ENCODE measurements at regions not wholly inside any gene's neighbourhood (a gene's known extent, or its start where the extent isn't known, plus 50 kb on each side); places are given as distances from the start of the nearest gene placed in this dataset.

DNA sequence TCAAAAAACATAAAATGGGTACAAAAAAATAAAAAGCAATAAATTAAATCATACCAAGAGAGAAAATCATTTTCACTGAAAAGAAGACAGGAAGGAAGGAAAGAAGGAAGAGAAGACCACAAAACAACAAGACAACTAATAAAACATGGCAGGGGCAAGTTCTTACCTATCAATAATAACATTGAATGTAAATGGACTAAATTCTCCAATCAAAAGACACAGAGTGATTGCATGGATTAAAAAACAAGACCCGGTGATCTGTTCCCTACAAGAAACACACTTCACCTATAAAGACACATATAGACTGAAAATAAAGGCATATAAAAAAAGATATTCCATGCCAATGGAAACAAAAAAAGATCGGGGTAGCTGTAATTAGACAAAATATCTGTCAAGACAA is 82.6 kb upstream of the CERS6 start:
- DNase-seq = no peak
- no peak overlapping the region for H3K27ac Mint-ChIP-seq (ENCODE audit: unreplicated experiment)
- H3K9me3 ChIP-seq = peaks cover 2% of the 10 kb centered on the region; the same call in 1 of the 2 replicates
- ChIA-PET POLR2A (no interaction called here), CTCF (no interaction called here)
- H3K36me3 Mint-ChIP-seq (ENCODE audit: insufficient read depth, unreplicated experiment) = no peaks in the 10 kb centered on the region
- BruUV-seq (replicated peaks) = no TSS peak
- no peaks in the 10 kb centered on the region for H3K27me3 Mint-ChIP-seq (ENCODE audit: insufficient read depth, unreplicated experiment)
- peaks cover 13% of the 10 kb centered on the region for H3K9me3 Mint-ChIP-seq (ENCODE audit: unreplicated experiment)
- H3K4me1 Mint-ChIP-seq (ENCODE audit: low read depth, unreplicated experiment) = no peaks in the 10 kb centered on the region
- intact Hi-C loops (cut with micrococcal nuclease; ENCODE audit: unreplicated experiment) = no loop called here
- H3K4me3 Mint-ChIP-seq (ENCODE audit: unreplicated experiment) = no peak overlapping the region
- TF ChIP-seq CTCF (IDR thresholded peaks at IDR 0.05; ENCODE audit: insufficient read depth in 1 of 2, low read depth in 1 of 2, low read length in 1 of 2, severe bottlenecking in 1 of 2, unreplicated experiment in 1 of 2) = no peak
- H3K36me3 ChIP-seq (ENCODE audit: control insufficient read depth, insufficient read depth, low read length) = no peaks in the 10 kb centered on the region
- H3K4me3 ChIP-seq (ENCODE audit: low read depth, low read length) = no peak overlapping the region
- H3K27me3 ChIP-seq (replicated peaks; ENCODE audit: control insufficient read depth, insufficient read depth, low read length) = no peaks in the 10 kb centered on the region
- H3K4me1 ChIP-seq = no peaks in the 10 kb centered on the region

DNA sequence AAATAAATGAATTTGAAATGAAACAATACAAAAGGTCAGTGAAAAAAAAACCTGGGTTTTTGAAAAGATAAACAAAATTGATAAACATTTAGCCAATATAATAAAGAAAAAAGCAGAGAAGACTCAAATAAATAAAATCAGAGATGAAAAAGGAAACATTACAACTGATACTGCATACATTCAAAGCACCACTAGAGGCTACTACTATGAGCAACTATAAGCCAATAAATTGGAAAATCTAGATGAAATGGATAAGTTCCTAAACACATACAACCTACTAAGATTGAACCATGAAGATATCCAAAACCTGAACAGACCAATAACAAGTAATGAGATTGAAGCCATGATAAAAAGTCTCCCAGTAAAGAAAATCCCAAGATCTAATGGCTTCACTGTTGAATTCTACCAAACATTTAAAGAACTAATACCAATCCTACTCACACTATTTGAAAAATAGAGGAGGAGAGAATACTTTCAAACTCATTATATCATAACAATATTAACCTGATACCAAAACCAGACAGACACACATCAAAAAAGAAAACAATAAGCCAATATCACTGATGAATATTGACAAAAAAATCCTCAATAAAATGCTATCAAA is 80.8 kb upstream of the CERS6 start:
- H3K9me3 ChIP-seq = peaks cover 2% of the 10 kb centered on the region; the same call in 1 of the 2 replicates
- H3K27me3 ChIP-seq (replicated peaks; ENCODE audit: control insufficient read depth, insufficient read depth, low read length) = no peaks in the 10 kb centered on the region
- no peak for TF ChIP-seq CTCF (IDR thresholded peaks at IDR 0.05; ENCODE audit: insufficient read depth in 1 of 2, low read depth in 1 of 2, low read length in 1 of 2, severe bottlenecking in 1 of 2, unreplicated experiment in 1 of 2)
- H3K27me3 Mint-ChIP-seq (ENCODE audit: insufficient read depth, unreplicated experiment) = no peaks in the 10 kb centered on the region
- no peaks in the 10 kb centered on the region for H3K4me1 Mint-ChIP-seq (ENCODE audit: low read depth, unreplicated experiment)
- no peak overlapping the region for H3K4me3 ChIP-seq (ENCODE audit: low read depth, low read length)
- H3K36me3 ChIP-seq (ENCODE audit: control insufficient read depth, insufficient read depth, low read length) = no peaks in the 10 kb centered on the region
- no peaks in the 10 kb centered on the region for H3K4me1 ChIP-seq
- POLR2A ChIA-PET = no interaction called here
- CTCF ChIA-PET = no interaction called here
- intact Hi-C loops (cut with micrococcal nuclease; ENCODE audit: unreplicated experiment) = no loop called here
- H3K4me3 Mint-ChIP-seq (ENCODE audit: unreplicated experiment) = no peak overlapping the region
- H3K36me3 Mint-ChIP-seq (ENCODE audit: insufficient read depth, unreplicated experiment) = no peaks in the 10 kb centered on the region
- H3K27ac Mint-ChIP-seq (ENCODE audit: unreplicated experiment) = no peak overlapping the region
- DNase-seq = no peak
- H3K9me3 Mint-ChIP-seq (ENCODE audit: unreplicated experiment) = peaks cover 13% of the 10 kb centered on the region
- no TSS peak for BruUV-seq (replicated peaks)

- no peaks in the 10 kb centered on the region for H3K36me3 Mint-ChIP-seq (ENCODE audit: insufficient read depth, unreplicated experiment)
- H3K27me3 Mint-ChIP-seq (ENCODE audit: insufficient read depth, unreplicated experiment) = peaks cover 3% of the 10 kb centered on the region
- H3K4me1 Mint-ChIP-seq (ENCODE audit: low read depth, unreplicated experiment) = no peaks in the 10 kb centered on the region
- POLR2A ChIA-PET = no interaction called here
- Histone ChIP-seq H3K4me1 (no peaks in the 10 kb centered on the region), H3K36me3 (ENCODE audit: control insufficient read depth, insufficient read depth, low read length) (no peaks in the 10 kb centered on the region), H3K27me3 (replicated peaks; ENCODE audit: control insufficient read depth, insufficient read depth, low read length) (no peaks in the 10 kb centered on the region), H3K4me3 (ENCODE audit: low read depth, low read length) (no peak overlapping the region), H3K9me3 (peaks cover 2% of the 10 kb centered on the region; the same call in 1 of the 2 replicates)
- CTCF ChIA-PET = no interaction called here
- H3K9me3 Mint-ChIP-seq (ENCODE audit: unreplicated experiment) = no peaks in the 10 kb centered on the region
- TF ChIP-seq CTCF (IDR thresholded peaks at IDR 0.05; ENCODE audit: insufficient read depth in 1 of 2, low read depth in 1 of 2, low read length in 1 of 2, severe bottlenecking in 1 of 2, unreplicated experiment in 1 of 2) = no peak
- intact Hi-C loops (cut with micrococcal nuclease; ENCODE audit: unreplicated experiment) = no loop called here
- no peak for DNase-seq
- no TSS peak for BruUV-seq (replicated peaks)
- H3K4me3 Mint-ChIP-seq (ENCODE audit: unreplicated experiment) = no peak overlapping the region
- H3K27ac Mint-ChIP-seq (ENCODE audit: unreplicated experiment) = no peak overlapping the region
These were observed 77.0 kb upstream of the CERS6 start for GRCh38 chr2:168378960-168379669.

Measured in Caco-2 (cell line).